NCI-H2029 treated with DMSO at 0.1 percent for 48 hours (cell line): ENCODE measurements at regions not wholly inside any gene's neighbourhood (a gene's known extent, or its start where the extent isn't known, plus 50 kb on each side); places are given as distances from the start of the nearest gene placed in this dataset.

ENCODE experiments used
- DNase-seq: peaks from one replicate; lab custom pipeline; 2025; lab: John Stamatoyannopoulos, UW

GRCh38 chr22:46090631-46091201, 59.6 kb upstream of the PPARA start:
- no peak for DNase-seq

DNA sequence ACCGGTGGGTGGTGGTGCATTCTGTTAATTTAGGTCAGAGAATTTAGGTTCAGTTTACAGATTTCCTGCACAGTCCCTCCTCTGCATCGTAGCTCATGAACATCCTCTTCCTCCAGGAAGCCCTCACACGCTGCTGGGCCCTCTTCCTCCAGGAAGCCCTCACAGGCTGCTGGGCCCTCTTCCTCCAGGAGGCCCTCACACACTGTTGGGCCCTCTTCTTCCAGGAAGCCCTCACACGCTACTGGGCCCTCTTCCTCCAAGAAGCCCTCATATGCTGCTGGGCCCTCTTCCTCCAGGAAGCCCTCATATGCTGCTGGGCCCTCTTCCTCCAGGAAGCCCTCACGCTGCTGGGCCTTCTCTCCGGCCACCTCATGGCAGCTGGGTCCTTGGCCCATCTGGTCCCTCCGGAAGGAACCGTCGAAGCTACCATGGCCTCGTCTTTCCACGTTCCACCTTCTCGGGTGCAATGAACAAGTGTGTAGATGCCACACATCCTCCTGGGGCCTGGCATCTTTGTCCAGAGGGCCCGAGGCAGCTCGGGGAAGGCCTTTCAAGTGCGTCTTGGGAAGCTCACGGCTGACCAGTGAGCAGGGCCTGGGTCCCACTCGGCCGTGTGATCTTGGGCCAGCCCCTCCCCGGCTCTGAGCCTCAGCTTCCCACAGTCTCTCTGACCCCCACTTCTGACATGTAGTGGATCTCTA, 58.9 kb upstream of the PPARA start:
- no peak for DNase-seq

- DNase-seq = no peak
These were observed 58.3 kb upstream of the PPARA start for GRCh38 chr22:46092011-46092410.

DNA sequence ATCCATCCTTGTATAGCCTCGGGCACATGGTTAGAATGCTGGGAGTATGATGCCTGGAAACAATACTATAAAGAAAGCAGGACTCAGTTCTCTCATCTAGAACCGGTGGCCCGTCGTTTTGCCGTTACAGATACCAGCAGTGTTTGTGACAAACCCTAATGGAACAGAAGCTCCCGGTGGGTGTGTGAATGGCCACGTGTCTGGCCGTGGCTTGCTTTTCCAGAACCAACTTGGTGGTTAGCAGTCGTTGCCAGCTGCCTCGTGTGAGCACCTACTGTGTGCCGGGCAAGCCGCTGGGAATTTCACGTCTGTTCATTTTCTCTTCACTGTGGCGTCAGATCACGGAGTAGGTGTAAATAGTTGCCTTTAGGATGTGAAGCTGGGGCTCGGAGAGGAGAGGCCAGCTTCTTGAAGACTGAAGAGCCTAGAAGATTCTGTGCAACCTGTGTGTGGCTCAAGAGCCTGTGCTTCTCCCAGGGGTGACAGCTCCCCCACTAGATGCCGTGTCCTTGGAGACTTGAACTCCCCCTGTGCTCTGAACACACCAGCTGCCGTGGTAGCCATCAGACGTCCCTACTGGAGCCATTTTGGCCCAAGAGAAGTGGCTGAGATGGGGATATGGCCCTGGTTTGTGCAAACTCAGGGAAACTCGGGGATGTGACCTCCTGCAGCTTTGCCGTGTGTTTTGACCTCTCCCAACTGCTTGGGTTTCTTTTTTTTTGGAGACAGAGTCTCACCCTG, 57.5 kb upstream of the PPARA start:
- no peak for DNase-seq

DNA sequence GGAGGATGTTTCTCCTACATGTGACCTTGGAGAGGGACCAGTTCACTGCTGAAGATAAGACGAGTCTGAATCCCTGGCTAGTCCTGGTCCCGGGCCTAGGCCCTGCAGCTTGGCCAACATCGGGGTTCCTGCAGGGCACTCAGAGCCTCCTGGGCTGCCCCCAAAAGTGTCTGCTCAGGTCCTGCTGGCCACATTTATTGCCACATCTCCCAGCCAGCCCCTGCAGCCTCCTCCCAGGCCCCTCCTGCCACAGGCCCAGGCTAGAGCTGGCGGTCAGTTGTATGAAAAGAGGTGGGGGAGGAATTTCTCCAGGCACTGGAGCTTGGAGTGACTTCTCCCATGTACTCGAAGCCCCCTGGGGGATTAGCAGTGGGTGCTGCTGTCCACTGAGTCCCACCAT, 56.5 kb upstream of the PPARA start:
- DNase-seq = no peak

DNA sequence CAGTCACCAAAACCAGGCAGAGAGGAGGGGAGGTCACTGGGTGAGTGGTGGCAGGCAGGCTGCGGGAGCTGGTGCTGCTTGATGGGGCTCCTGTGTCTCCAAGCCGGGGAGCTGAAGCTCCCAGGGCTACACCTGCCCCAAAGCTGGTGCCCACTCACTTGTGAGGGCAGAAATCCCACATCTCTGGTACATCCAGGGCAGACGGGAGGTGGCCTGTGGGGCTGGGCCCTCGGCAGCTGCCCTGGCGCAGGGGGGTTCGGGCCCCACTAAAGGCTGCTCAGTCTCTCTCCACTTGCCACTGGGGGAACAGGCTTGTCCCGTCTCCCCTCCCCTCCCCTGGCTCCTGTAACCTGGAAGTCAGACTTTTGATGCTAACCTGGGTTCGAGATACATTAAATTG, 55.6 kb upstream of the PPARA start:
- DNase-seq = no peak

- no peak for DNase-seq
These were observed 54.3 kb upstream of the PPARA start for GRCh38 chr22:46096051-46096450.

- no peak for DNase-seq
These were observed 53.6 kb upstream of the PPARA start for GRCh38 chr22:46096706-46097230.

DNA sequence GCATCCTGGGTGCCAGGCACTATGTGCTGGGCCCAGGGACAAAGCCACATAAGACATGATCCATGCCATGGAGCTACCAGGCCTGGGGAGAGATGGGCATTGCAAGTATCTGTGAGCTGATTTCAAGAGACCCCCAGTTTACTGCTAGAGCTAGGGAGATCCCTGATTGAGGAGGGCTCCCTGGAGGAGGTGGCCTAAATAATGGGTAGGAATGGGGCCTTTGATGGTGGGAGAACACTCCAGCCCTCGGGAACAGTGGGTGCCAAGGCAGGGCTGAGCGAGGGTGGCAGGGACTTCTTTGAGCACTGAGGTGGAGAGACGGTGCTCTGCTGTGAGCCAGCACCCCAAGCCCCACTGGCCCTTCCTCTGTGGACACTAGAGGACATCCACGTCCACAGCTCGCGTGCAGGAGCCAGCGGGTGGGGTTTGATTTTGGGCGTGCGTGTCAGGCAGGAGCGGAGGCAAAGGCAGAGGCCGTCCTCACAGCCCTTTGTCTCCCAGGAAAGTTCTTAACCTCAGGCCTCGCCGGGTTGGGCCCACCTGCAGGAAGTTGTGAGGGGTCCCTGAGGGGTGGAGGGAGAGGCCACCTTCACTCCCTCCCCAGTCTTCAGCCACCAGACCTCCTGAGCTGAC, 52.9 kb upstream of the PPARA start:
- no peak for DNase-seq

- DNase-seq = no peak
These were observed 51.5 kb upstream of the PPARA start for GRCh38 chr22:46098525-46099475.

DNA sequence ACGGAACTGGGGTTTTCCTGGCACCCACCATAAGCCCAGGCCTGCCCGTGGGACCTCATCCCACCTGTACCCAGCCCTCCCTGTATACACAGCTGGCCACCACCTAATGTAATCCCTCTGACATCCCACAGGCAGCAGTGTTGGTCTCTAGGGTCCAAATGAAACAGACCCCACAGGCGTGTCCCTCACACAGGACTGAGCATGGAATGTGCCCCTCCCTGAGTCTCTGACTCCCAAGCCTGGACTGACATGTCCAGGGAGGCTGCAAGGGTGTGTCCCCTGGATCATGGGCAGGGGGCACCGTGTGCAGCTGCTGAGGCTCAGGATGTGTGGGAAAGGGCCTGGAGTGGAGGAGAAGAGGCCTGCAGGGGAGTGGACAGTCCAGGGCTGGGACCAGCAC, 50.6 kb upstream of the PPARA start:
- DNase-seq = no peak

DNA sequence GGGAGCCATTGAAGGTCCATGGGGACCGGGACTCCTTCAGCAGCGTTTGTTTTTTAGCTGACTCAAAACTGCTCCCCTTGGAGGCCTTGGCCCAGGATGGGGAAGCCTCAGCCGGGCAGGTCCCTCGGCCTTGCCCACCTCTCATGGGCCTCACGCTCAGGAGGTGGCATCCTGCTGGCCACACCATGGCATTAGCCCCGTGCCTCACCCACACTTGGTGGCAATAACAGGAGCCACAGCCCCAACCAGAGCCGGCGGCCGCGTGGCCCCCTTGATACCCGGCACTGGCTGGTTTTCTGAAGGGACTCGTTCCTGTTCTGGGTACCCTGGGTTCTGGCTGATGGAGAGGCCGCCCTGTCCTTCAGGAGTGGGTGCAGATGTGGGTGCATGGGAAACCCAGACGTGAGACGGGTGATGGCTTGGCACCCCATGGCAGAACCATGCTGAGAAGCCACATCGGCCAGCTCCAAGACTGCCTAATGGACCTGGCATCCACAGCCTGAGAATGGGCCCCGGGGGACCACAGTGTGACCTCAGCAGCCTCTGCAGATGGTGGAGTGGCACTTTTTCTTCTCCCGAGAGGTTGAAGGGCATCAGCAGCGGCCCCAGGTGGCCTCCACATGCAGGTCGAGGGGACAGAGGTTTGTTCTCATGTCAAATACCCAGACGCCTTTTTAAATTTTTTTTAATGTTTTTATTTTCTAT, 49.8 kb upstream of the PPARA start:
- no peak for DNase-seq
